Prostate gland (tissue), 1 donor: ENCODE measurements at regions not wholly inside any gene's neighbourhood (a gene's known extent, or its start where the extent isn't known, plus 50 kb on each side); places are given as distances from the start of the nearest gene placed in this dataset.

Experiments
- POLR2A ChIP-seq: fragments of 450-650 bp; IDR thresholded peaks from one replicate; pipeline ENCODE4 v1.6.1; 2016; ENCODE audit warnings: antibody characterized with exemption, mild to moderate bottlenecking
- POLR2AphosphoS5 ChIP-seq: sonication (generic); formaldehyde crosslinking; IDR thresholded peaks from one replicate; pipeline ENCODE4 v1.6.1; 2017; ENCODE audit warnings: antibody characterized with exemption

DNA sequence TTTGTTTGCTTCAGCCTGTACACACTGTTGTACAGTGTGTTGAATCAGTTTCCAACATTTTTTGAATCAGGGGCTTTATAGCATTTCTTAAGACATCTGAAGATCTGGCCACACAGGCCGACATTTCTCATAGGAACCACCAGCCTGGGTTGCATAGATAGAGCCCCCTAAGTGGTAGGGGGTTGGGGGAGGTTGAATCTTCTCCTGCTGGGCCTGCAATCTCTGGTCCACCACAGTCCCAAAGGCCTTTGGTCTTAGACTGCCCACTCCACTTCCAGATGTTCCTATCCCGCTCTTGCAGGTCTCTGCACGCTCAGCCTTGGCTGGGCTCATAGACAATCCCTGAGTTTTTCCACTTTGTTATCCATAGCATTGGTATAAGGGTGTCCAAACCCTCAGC, 75.4 kb upstream of the HABP2 start:
- no peak for TF ChIP-seq POLR2A
- no peak for TF ChIP-seq POLR2AphosphoS5
